K562 (cell line): ENCODE measurements at regions not wholly inside any gene's neighbourhood (a gene's known extent, or its start where the extent isn't known, plus 50 kb on each side); places are given as distances from the start of the nearest gene placed in this dataset.

Experiments
- ATAC-seq: fragments of 200-7000 bp; cut with Tn5 transposase; 3 replicates; pipeline ENCODE4 v1.9.1; 2020; ENCODE audit warnings: moderate library complexity
- BruUV-seq: library from RNA; stranded (reverse); fragments of 400-500 nt; replicated peaks from 2 replicates; lab custom pipeline; 2021; lab: Mats Ljungman, UMichigan
- CTCF ChIA-PET: fragments of 300-600 bp; formaldehyde crosslinking; extraction: SDS; loops from one replicate; lab custom pipeline; 2021; ENCODE audit warnings: low intra/inter-chr PET ratio; lab: Yijun Ruan, JAX
- POLR2A ChIA-PET: fragments of 300-600, 350-650 bp; sonication (Branson Sonifier 250); formaldehyde crosslinking; extraction: SDS; loops from one replicate; lab custom pipeline; 2021; ENCODE audit warnings: antibody characterized with exemption, inconsistent platforms; lab: Yijun Ruan, JAX
- DNase-seq, 4 experiments: peaks; one replicate each; pipeline versions ENCODE4 v3.0.0 to v3.0.0-alpha.2; 2011 to 2018; ENCODE audit warnings: low spot score in 3 of 4, mixed read lengths in 3 of 4; ENCODE audit errors: extremely low read depth in 1 of 4
- FAIRE-seq: peaks from 2 replicates; lab custom pipeline; 2011; peaks lifted over from hg19 to GRCh38; lab: Jason Lieb, UNC
- H2AFZ ChIP-seq: 2 replicates; pipeline ENCODE4 v1.6.0; 2011; ENCODE audit warnings: low read depth, low read length, control low read depth, inconsistent platforms
- H3K27ac ChIP-seq: fragments of 200-600 bp; 3 replicates; pipeline ENCODE4 v1.8.0; 2011; ENCODE audit warnings: low read depth, mild to moderate bottlenecking, control low read depth, inconsistent platforms, low read length, moderate library complexity, mixed read lengths; ENCODE audit errors: extremely low read depth
- H3K27me3 ChIP-seq, 2 experiments: fragments of 300-600 bp in 1 of 2; 2 replicates in 1 of 2; 3 replicates in 1 of 2; pipeline versions ENCODE4 v1.6.0 to v1.8.0; 2011; ENCODE audit warnings: inconsistent platforms in 2 of 2, low read length in 2 of 2, mild to moderate bottlenecking in 1 of 2, mixed read lengths in 1 of 2, moderate library complexity in 1 of 2; ENCODE audit not compliant: control insufficient read depth in 2 of 2, insufficient read depth in 2 of 2
- H3K36me3 ChIP-seq: fragments of 300-600 bp; 3 replicates; pipeline ENCODE4 v1.8.0; 2011; ENCODE audit warnings: mild to moderate bottlenecking, low read length, inconsistent platforms; ENCODE audit not compliant: control insufficient read depth, insufficient read depth
- H3K4me1 ChIP-seq, 2 experiments: fragments of 200-600 bp in 1 of 2; replicated peaks in 1 of 2; 2 replicates in 1 of 2; 3 replicates in 1 of 2; pipeline versions ENCODE4 v1.5.1 to v1.8.0; 2011; ENCODE audit warnings: inconsistent platforms in 2 of 2, low read length in 2 of 2, mild to moderate bottlenecking in 1 of 2, mixed read lengths in 1 of 2, moderate library complexity in 1 of 2; ENCODE audit not compliant: control insufficient read depth in 2 of 2, insufficient read depth in 2 of 2
- H3K4me2 ChIP-seq: 2 replicates; pipeline ENCODE4 v1.6.1; 2011; ENCODE audit warnings: low read length, control low read depth, inconsistent platforms, mixed read lengths; ENCODE audit not compliant: insufficient read depth
- H3K4me3 ChIP-seq: fragments of 200-600 bp; sonication (generic), shearing (Covaris generic); 2 replicates; pipeline ENCODE4 v1.5.1; 2016; ENCODE audit warnings: control low read depth, inconsistent platforms
- H3K79me2 ChIP-seq: fragments of 200-600 bp; 3 replicates; pipeline ENCODE4 v1.8.0; 2011; ENCODE audit warnings: low read length, inconsistent platforms; ENCODE audit not compliant: control insufficient read depth, insufficient read depth
- H3K9ac ChIP-seq, 2 experiments: 2 replicates each; pipeline versions ENCODE4 v1.6.0 to v1.6.1; 2011; ENCODE audit warnings: low read depth in 2 of 2, low read length in 2 of 2, control low read depth in 1 of 2, inconsistent platforms in 1 of 2, mild to moderate bottlenecking in 1 of 2, mixed read lengths in 1 of 2; ENCODE audit not compliant: insufficient read depth in 1 of 2
- H3K9me1 ChIP-seq: one replicate; pipeline ENCODE4 v1.6.0; 2011; ENCODE audit warnings: inconsistent platforms, mild to moderate bottlenecking, low read length, moderate library complexity; ENCODE audit not compliant: control insufficient read depth, insufficient read depth
- H3K9me3 ChIP-seq: replicated peaks from 2 replicates; pipeline ENCODE4 v1.5.1; 2011; ENCODE audit warnings: low read depth, low read length, inconsistent platforms; ENCODE audit not compliant: control insufficient read depth, insufficient read depth
- H4K20me1 ChIP-seq: replicated peaks from 2 replicates; pipeline ENCODE4 v1.6.1; 2011; ENCODE audit warnings: low read length, inconsistent platforms, mixed read lengths; ENCODE audit not compliant: control insufficient read depth, insufficient read depth
- CBX3 ChIP-seq, 2 experiments: IDR thresholded peaks; 1 replicate in 1 of 2; 2 replicates in 1 of 2; pipeline ENCODE4 v1.6.1; 2012; ENCODE audit warnings: inconsistent platforms in 2 of 2, low read length in 2 of 2, borderline replicate concordance in 1 of 2, control low read depth in 1 of 2
- CREBBP ChIP-seq: IDR thresholded peaks from one replicate; pipeline ENCODE4 v1.6.1; 2012; ENCODE audit warnings: low read depth, mild to moderate bottlenecking, control low read depth, inconsistent platforms, low read length
- CTCF ChIP-seq, 3 experiments: IDR thresholded peaks in 2 of 3; conservative IDR thresholded peaks in 1 of 3; 2 replicates each; pipeline ENCODE4 v1.5.1; 2011 to 2012; ENCODE audit warnings: low read length in 3 of 3, mild to moderate bottlenecking in 3 of 3, control low read depth in 2 of 3, improper control_type of control experiment in 1 of 3, inconsistent platforms in 1 of 3, low read depth in 1 of 3, mixed read lengths in 1 of 3, moderate library complexity in 1 of 3; ENCODE audit not compliant: insufficient read depth in 2 of 3
- DEAF1 ChIP-seq: fragments of 450-650 bp; formaldehyde crosslinking; IDR thresholded peaks from 2 replicates; pipeline ENCODE4 v1.4.0; 2020; ENCODE audit warnings: mild to moderate bottlenecking, moderate library complexity
- ELF4 ChIP-seq: fragments of 450-650 bp; formaldehyde crosslinking; IDR thresholded peaks from 2 replicates; pipeline ENCODE4 v1.4.0; 2022; ENCODE audit warnings: missing genetic modification characterization
- MAZ ChIP-seq, 2 experiments: fragments of 450-650 bp in 1 of 2; sonication (generic) in 1 of 2; formaldehyde crosslinking; IDR thresholded peaks in 1 of 2; conservative IDR thresholded peaks in 1 of 2; 2 replicates each; pipeline versions ENCODE4 v1.4.0 to v1.5.0; 2020; ENCODE audit warnings: mild to moderate bottlenecking in 1 of 2, missing genetic modification reagents in 1 of 2
- RBFOX2 ChIP-seq: fragments of 200-400 bp; formaldehyde crosslinking; IDR thresholded peaks from 2 replicates; pipeline ENCODE4 v1.6.1; 2017; ENCODE audit warnings: low read depth, mild to moderate bottlenecking, low read length, moderate library complexity
- RCOR1 ChIP-seq, 2 experiments: IDR thresholded peaks; 2 replicates each; pipeline ENCODE4 v1.6.1; 2012; ENCODE audit warnings: low read depth in 2 of 2, low read length in 2 of 2, borderline replicate concordance in 1 of 2, improper control_type of control experiment in 1 of 2
- SMC3 ChIP-seq: conservative IDR thresholded peaks from 2 replicates; pipeline ENCODE4 v1.6.1; 2011; ENCODE audit warnings: low read depth, low read length, improper control_type of control experiment; ENCODE audit not compliant: insufficient read depth
- STAG1 ChIP-seq: sonication (generic); formaldehyde crosslinking; IDR thresholded peaks from 2 replicates; pipeline ENCODE4 v1.5.0; 2020; ENCODE audit warnings: missing genetic modification reagents, borderline replicate concordance
- ZNF121 ChIP-seq: sonication (generic); formaldehyde crosslinking; conservative IDR thresholded peaks from 2 replicates; pipeline ENCODE4 v1.8.0; 2022; ENCODE audit warnings: missing genetic modification reagents
- ZNF408 ChIP-seq: fragments of 250-450 bp; sonication (Bioruptor Pico); IDR thresholded peaks from 2 replicates; pipeline ENCODE4 v1.4.0; 2020; ENCODE audit warnings: low read depth, mild to moderate bottlenecking, moderate library complexity
- WGBS: fragments of 100-300 bp; shearing (Covaris generic); methylation state at CpG from one replicate; pipeline ENCODE4 v1.1.6; 2016; ENCODE audit warnings: low coverage, mixed read lengths; ENCODE audit not compliant: insufficient coverage; ENCODE audit errors: missing lambda C conversion rate; 5-methylcytosine and 5-hydroxymethylcytosine counted together
- in situ Hi-C: fragments of 300-500 bp; cut with MboI; formaldehyde crosslinking; loops from 4 replicates; pipeline ENCODE4 v1.15.0; 2018; ENCODE audit warnings: inconsistent platforms, mixed read lengths
- intact Hi-C: fragments of 100-400 bp; cut with micrococcal nuclease; formaldehyde crosslinking; loops from 2 replicates; pipeline ENCODE4 v1.14.2; 2022

GRCh38 chr4:159487284-159487747 is 384.4 kb downstream of the RAPGEF2 start (continued):
- peak; percentile 75 for TF ChIP-seq SMC3
- TF ChIP-seq CTCF (IDR thresholded peaks at IDR 0.05 in 2 of 3, conservative IDR thresholded peaks at IDR 0.05 in 1 of 3; ENCODE audit: insufficient read depth in 2 of 3, low read depth in 1 of 3, low read length in 3 of 3), result peak; percentile 55 to 86 (median 79)
- TF ChIP-seq CBX3 (IDR thresholded peaks at IDR 0.05; ENCODE audit: borderline replicate concordance in 1 of 2, low read length in 2 of 2), result no peak
- TF ChIP-seq ELF4 (CRISPR knock-in tag), result no peak
- peak; percentile 55; the same call in 1 of the 2 replicates for TF ChIP-seq STAG1 (CRISPR knock-in tag)
- TF ChIP-seq DEAF1 (CRISPR knock-in tag), result peak; percentile 68

GRCh38 chr4:159489646-159490045 is 386.8 kb downstream of the RAPGEF2 start:
- no peak overlapping the region for H2AFZ ChIP-seq
- BruUV-seq, result no TSS peak
- no peaks in the 10 kb centered on the region for H3K4me1 ChIP-seq
- ATAC-seq, result no peak
- TF ChIP-seq CREBBP, result no peak
- TF ChIP-seq ZNF121 (CRISPR knock-in tag), result no peak
- TF ChIP-seq RBFOX2, result no peak
- no peak for TF ChIP-seq MAZ (CRISPR knock-in tag; conservative IDR thresholded peaks at IDR 0.05 in 1 of 2, IDR thresholded peaks at IDR 0.05 in 1 of 2)
- TF ChIP-seq ZNF408 (CRISPR knock-in tag), result no peak
- TF ChIP-seq RCOR1 (IDR thresholded peaks at IDR 0.05; ENCODE audit: borderline replicate concordance in 1 of 2, low read depth in 2 of 2, low read length in 2 of 2), result no peak
- TF ChIP-seq, all 486 proteins: peak for 0
- in situ Hi-C loops (no loop called here), intact Hi-C loops (no loop called here)
- no peak overlapping the region for H3K4me3 ChIP-seq
- no peak overlapping the region for H3K9ac ChIP-seq
- no peak overlapping the region for H3K27ac ChIP-seq
- no peaks in the 10 kb centered on the region for H3K36me3 ChIP-seq
- no peak for FAIRE-seq
- H3K4me2 ChIP-seq, result no peak overlapping the region
- H4K20me1 ChIP-seq, result no peaks in the 10 kb centered on the region
- H3K27me3 ChIP-seq, result no peaks in the 10 kb centered on the region
- H3K79me2 ChIP-seq, result no peaks in the 10 kb centered on the region
- no peaks in the 10 kb centered on the region for H3K9me3 ChIP-seq
- 0% methylated on average over 1 of the region's 1 CpG for WGBS
- POLR2A ChIA-PET, result no interaction called here
- H3K9me1 ChIP-seq, result no peaks in the 10 kb centered on the region
- no peak for DNase-seq
- CTCF ChIA-PET, result interaction anchor here (0.5 kb wide), 1 partner anchor 28 kb away, joined by 4 read pairs; no protein-coding TSS in a partner anchor
